Renal cortical epithelial cell (primary cell): ENCODE measurements at regions not wholly inside any gene's neighbourhood (a gene's known extent, or its start where the extent isn't known, plus 50 kb on each side); places are given as distances from the start of the nearest gene placed in this dataset.
"Not testable (repeated sequence)": the region's sequence is repeated elsewhere in the genome, so short reads cannot be mapped to it uniquely, and the experiment has no call there.

Experiments used
- DNase-seq: peaks from one replicate; pipeline ENCODE4 v3.0.0-alpha.2; 2011; ENCODE audit warnings: low read depth

DNA sequence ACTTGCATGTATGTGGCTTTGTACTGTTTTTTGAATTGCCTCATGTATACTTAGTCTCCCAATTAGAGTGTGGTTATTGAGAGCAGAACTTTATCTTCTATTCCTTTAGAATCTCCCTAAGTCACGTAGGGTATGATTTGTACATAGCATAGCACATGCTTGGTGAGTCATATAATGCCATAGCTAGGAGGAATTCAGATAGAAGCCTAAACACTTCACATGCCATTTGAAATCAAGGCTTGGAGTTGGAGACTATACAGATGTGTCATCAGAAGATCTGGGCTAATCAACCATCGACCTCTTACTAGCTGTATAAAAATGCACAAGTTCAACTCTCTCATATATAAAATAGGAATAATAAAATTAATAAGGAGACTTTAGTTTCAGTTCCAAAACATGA is 222.6 kb upstream of the ST6GAL2 start:
- DNase-seq, result no peak

GRCh38 chr2:107111623-107112022 is 225.7 kb upstream of the ST6GAL2 start:
- no peak for DNase-seq

DNA sequence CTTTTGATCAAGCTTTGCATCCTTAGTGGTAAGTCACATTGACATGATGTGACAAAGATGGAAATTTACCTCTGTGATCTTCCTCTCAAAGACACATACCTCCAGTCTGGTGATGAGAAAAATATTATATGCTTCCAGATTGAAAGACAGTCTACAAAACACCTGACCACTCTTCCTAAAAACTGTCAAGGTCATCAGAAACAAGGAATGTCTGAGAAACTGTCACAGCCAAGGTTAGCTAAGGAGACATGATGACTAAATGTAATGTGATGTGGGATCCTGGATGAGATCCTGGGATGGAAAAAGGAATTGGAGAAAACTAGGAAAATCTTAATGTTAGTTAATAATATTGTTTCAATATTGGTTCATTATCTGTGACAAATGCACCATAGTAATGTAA is 226.6 kb upstream of the ST6GAL2 start:
- DNase-seq, result no peak

GRCh38 chr2:107128381-107128780 is 242.4 kb upstream of the ST6GAL2 start:
- DNase-seq, result no peak

DNA sequence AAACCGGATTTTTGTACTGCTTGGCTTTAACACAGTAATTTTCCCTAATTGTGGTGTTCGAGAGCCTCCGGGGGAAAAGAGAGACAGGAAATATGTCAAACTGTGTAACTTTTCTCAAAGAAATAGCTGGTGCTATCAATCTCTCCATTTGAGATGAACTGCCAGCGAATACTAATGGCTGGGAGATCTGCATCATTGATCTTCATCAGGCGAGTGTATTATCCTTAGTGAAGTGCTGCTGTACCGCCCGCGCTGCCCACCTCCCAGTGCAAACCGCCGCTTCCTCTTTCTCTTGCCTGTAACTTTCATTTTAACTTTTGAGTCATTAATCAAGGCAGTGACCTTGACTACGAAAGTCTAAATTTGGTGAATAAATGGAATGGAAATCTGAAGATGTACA is 246.1 kb upstream of the ST6GAL2 start:
- no peak for DNase-seq

GRCh38 chr2:107132746-107133145 is 246.8 kb upstream of the ST6GAL2 start:
- no peak for DNase-seq

GRCh38 chr2:107133412-107133811 is 247.4 kb upstream of the ST6GAL2 start:
- no peak for DNase-seq

GRCh38 chr2:107136733-107137132 is 250.8 kb upstream of the ST6GAL2 start:
- DNase-seq, result no peak

DNA sequence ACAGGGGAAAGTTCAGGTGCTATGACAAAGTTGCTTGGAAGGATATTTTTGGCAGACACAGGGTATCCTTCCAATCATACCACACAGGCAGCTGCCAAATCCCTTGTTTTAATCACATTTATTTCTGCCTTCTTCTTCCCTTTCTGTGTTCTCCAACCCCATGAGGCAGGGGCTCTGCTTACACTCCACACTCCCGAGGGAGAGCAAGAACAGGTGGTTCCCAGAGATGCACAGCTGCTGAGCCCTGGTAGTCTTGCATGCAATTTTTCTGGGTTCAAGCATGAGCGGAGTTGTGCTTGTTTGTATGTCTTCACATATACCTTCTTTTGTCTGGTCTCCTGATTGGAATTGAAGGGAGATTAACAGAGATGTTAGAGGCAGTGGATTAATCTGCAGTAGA is 251.7 kb upstream of the ST6GAL2 start:
- no peak for DNase-seq

GRCh38 chr2:107146181-107146580 is 260.2 kb upstream of the ST6GAL2 start:
- DNase-seq, result no peak

DNA sequence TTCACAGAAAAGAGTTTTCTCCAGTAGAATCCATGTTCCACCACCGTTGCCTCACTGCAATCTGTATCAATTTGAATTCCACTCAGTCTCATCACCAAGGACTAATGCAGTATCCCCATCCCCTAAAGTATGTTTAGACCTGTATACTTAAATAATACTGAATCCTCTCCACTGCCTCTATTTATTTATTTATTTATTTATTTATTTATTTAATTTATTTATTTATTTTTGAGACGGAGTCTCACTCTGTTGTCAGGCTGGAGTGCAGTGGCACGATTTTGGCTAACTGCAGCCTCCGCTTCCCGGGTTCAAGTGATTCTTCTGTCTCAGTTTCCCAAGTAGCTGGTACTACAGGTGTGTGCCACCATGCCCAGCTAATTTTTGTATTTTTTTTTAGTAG is 260.7 kb upstream of the ST6GAL2 start:
- not testable (repeated sequence) for DNase-seq

- DNase-seq, result no peak
Measured at GRCh38 chr2:107148055-107148454, 262.1 kb upstream of the ST6GAL2 start.

GRCh38 chr2:107148496-107148895 is 262.5 kb upstream of the ST6GAL2 start:
- DNase-seq, result no peak

GRCh38 chr2:107160640-107161239 is 274.8 kb upstream of the ST6GAL2 start:
- no peak for DNase-seq

DNA sequence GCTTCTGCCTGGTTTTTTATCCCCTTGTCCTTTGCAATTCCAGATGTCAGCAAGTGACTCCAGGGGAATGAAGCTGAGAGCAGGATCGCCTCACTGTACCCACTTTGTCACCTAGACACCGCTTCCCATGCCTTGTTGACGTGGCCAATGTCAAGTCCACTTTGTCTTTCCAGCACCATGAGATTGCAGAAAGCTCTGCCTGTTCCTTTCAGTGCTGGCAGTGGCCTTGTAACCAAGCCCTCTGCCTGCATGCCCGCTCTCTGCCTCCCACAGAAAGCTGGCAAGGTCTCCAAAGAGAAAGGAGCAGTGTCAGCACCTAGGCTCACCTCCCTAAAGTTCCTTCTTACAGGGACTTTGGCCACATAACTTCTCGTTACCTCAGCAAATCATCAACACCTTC is 282.2 kb upstream of the ST6GAL2 start:
- no peak for DNase-seq

- DNase-seq, result peak; percentile 35
Measured at GRCh38 chr2:107174171-107174570, 288.2 kb upstream of the ST6GAL2 start.

DNA sequence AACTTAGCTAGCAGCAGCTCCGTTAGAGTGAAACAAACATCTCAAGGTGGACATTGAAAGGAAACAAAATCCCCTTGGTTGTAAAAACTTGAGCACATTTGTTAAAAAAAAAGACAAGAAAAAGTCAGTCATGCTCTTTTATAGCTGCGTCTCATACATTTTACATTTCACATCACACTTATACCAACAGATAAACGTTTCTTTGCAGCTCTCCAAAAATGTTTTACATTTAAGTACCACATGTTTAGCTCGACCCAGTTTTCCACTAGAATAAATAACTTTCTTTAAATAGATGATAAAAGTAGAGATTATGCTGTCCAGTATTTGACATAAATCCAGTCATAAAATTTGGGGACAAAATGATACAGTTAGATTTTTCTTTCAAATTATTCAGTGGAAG is 297.0 kb upstream of the ST6GAL2 start:
- no peak for DNase-seq

GRCh38 chr2:107187870-107188269 is 301.9 kb upstream of the ST6GAL2 start:
- no peak for DNase-seq

- no peak for DNase-seq
Measured at GRCh38 chr2:107195631-107196030, 309.7 kb upstream of the ST6GAL2 start.

DNA sequence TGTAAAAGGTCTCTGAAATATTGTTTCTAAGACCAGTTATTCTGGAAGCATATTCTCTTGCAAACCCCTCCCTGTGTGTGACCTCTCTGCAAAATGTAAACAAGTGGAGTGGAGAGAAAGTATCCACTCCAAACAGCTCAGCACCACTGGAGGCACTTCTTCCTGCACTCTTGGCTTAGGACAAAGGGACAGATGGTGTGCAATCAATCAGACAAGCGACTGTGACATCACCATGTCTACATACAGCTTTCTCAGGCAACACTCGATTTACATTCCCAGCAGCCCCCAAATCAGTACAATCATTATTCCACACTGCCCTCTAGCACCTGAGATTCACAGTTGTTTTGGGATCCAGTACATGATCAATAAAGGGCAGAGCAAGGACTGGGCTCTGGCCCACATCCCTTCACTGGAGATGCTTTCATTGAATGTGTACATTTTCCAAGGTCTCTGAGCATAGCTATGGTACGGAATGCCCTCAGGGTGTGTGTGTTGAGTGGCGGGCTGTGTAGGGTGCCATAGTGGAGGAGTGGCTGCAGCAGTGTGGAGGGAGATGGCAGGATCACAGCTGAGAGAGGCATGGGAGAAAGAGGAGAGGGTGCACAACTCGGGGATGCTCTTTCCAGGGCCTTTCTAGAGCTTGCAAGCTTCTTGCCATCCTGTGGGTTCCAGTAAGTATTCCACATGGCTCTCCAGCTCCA is 311.8 kb upstream of the ST6GAL2 start:
- DNase-seq, result no peak

- no peak for DNase-seq
Measured at GRCh38 chr2:107202962-107203591, 317.1 kb upstream of the ST6GAL2 start.

DNA sequence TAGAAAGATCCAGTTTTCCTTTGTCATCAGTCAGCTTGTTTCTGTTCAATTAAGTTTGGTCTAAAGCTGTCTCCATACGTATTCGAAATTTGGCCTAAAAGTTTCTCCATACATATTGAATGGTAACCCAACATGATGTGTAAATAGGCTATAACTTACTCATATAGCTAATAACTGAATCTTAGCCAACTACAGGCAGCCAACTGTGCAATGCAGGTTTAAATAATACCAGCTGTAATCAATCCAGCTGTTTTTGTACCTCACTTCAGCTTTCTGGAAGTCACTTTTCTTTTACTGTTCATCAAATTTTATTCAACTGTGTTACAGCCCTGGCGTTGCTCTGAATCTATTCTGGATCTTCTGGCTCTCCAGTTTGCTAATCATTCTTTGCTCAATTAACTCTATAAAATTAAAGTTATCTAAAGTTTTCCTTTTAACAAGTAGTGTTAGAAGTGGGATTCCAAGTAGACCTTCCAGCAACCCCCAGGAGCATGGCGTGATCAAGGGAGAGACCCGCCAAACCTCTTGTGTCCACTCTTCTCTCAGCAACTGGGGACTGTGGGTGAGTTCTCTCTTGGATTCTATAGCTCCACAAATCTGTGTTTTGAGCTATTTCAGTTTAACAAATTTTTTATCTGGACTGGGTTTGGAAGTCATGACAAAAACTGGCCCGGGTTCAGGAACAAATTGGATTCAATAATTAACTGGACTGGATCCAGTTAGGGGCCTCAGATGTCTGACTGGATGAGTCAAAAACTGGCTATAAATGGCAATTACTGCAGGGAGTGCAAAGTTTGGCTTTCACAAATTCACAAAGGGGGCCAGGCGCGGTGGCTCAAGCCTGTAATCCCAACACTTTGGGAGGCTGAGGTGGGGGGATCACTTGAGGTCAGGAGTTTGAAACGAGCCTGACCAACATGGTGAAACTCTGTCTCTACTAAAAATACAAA is 329.7 kb upstream of the ST6GAL2 start:
- no peak for DNase-seq
